GM12878 (cell line): ENCODE measurements at regions not wholly inside any gene's neighbourhood (a gene's known extent, or its start where the extent isn't known, plus 50 kb on each side); places are given as distances from the start of the nearest gene placed in this dataset.

Experiments used
- ATAC-seq: fragments of 200-7000 bp; cut with Tn5 transposase; 3 replicates; pipeline ENCODE4 v1.9.1; 2020; ENCODE audit warnings: mild to moderate bottlenecking, moderate library complexity
- BruUV-seq: library from RNA; stranded (reverse); fragments of 400-500 nt; replicated peaks from 2 replicates; lab custom pipeline; 2021; lab: Mats Ljungman, UMichigan
- CTCF ChIA-PET: fragments of 300-600 bp; sonication (Branson Sonifier 250); formaldehyde crosslinking; extraction: SDS; loops from one replicate; lab custom pipeline; 2021; ENCODE audit warnings: inconsistent platforms; lab: Yijun Ruan, JAX
- POLR2A ChIA-PET: fragments of 350-600 bp; formaldehyde crosslinking; extraction: SDS; loops from one replicate; lab custom pipeline; 2021; ENCODE audit warnings: inconsistent platforms; lab: Charles Lee
- RAD21 ChIA-PET: fragments of 300-600 bp; sonication (Branson Sonifier 250); formaldehyde crosslinking; loops from one replicate; lab custom pipeline; 2023; ENCODE audit warnings: antibody characterized with exemption; ENCODE audit not compliant: unreplicated experiment; lab: Charles Lee
- SMC1A ChIA-PET: fragments of 300-600 bp; sonication (Branson Sonifier 250); formaldehyde crosslinking; loops from one replicate; lab custom pipeline; 2023; ENCODE audit not compliant: unreplicated experiment, uncharacterized antibody; lab: Charles Lee
- DNase-seq: peaks from one replicate; pipeline ENCODE4 v3.0.0-alpha.2; 2011; ENCODE audit warnings: low read depth, low spot score
- FAIRE-seq: peaks from 3 replicates; lab custom pipeline; 2011; peaks lifted over from hg19 to GRCh38; lab: Jason Lieb, UNC
- H2AFZ ChIP-seq: 2 replicates; pipeline ENCODE4 v1.6.0; 2011; ENCODE audit warnings: low read depth, low read length, control low read depth; ENCODE audit not compliant: control insufficient read depth
- H3K27ac ChIP-seq: 2 replicates; pipeline ENCODE4 v1.5.1; 2011; ENCODE audit warnings: control low read depth; ENCODE audit not compliant: control insufficient read depth, insufficient read depth
- H3K27me3 ChIP-seq, 2 experiments: replicated peaks in 1 of 2; 2 replicates each; pipeline versions ENCODE4 v1.6.0 to v1.6.1; 2011; ENCODE audit warnings: low read length in 1 of 2; ENCODE audit not compliant: control insufficient read depth in 2 of 2, insufficient read depth in 2 of 2
- H3K36me3 ChIP-seq, 2 experiments: 2 replicates each; pipeline ENCODE4 v1.5.1; 2011; ENCODE audit warnings: low read length in 1 of 2; ENCODE audit not compliant: control insufficient read depth in 2 of 2, insufficient read depth in 2 of 2
- H3K4me1 ChIP-seq: 2 replicates; pipeline ENCODE4 v1.6.1; 2011; ENCODE audit warnings: mild to moderate bottlenecking, low read length, moderate library complexity, mixed read lengths; ENCODE audit not compliant: control insufficient read depth, insufficient read depth
- H3K4me2 ChIP-seq: 2 replicates; pipeline ENCODE4 v1.6.0; 2011; ENCODE audit warnings: control low read depth; ENCODE audit not compliant: control insufficient read depth, insufficient read depth
- H3K4me3 ChIP-seq: fragments of 200-600 bp; sonication (generic); 2 replicates; pipeline ENCODE4 v1.5.1; 2016
- H3K79me2 ChIP-seq: 2 replicates; pipeline ENCODE4 v1.6.0; 2011; ENCODE audit warnings: low read length; ENCODE audit not compliant: control insufficient read depth, insufficient read depth
- H3K9ac ChIP-seq: 2 replicates; pipeline ENCODE4 v1.8.0; 2011; ENCODE audit warnings: low read length, control low read depth, mixed read lengths; ENCODE audit not compliant: control insufficient read depth, insufficient read depth
- H3K9me3 ChIP-seq: replicated peaks from 3 replicates; pipeline ENCODE4 v1.5.1; 2011; ENCODE audit warnings: mild to moderate bottlenecking, low read length; ENCODE audit not compliant: control insufficient read depth, insufficient read depth
- H4K20me1 ChIP-seq: 2 replicates; pipeline ENCODE4 v1.6.0; 2011; ENCODE audit not compliant: control insufficient read depth, insufficient read depth
- ASH2L ChIP-seq: fragments of 300-600, 200-600 bp; sonication (generic); IDR thresholded peaks from 2 replicates; pipeline ENCODE4 v1.6.1; 2017; ENCODE audit warnings: low read depth, mild to moderate bottlenecking, borderline replicate concordance
- CBX3 ChIP-seq: fragments of 200-600 bp; sonication (generic); IDR thresholded peaks from 2 replicates; pipeline ENCODE4 v1.6.1; 2016; ENCODE audit warnings: low read depth, borderline replicate concordance
- CBX5 ChIP-seq: sonication (generic); IDR thresholded peaks from 2 replicates; pipeline ENCODE4 v1.6.1; 2016; ENCODE audit warnings: low read depth, moderate library complexity, mild to moderate bottlenecking, inconsistent platforms
- CHD2 ChIP-seq: IDR thresholded peaks from 2 replicates; pipeline ENCODE4 v1.6.1; 2011; ENCODE audit warnings: low read depth, low read length, improper control_type of control experiment, borderline replicate concordance
- CREM ChIP-seq: IDR thresholded peaks from 2 replicates; pipeline ENCODE4 v1.6.1; 2014; ENCODE audit warnings: antibody characterized with exemption, low read depth
- GABPA ChIP-seq: IDR thresholded peaks from 2 replicates; pipeline ENCODE4 v1.6.1; 2014; ENCODE audit warnings: antibody characterized with exemption, low read depth, mild to moderate bottlenecking, inconsistent platforms
- MEF2B ChIP-seq: fragments of 450-650 bp; IDR thresholded peaks from 2 replicates; pipeline ENCODE4 v1.6.1; 2018; ENCODE audit warnings: mild to moderate bottlenecking, moderate library complexity; ENCODE audit not compliant: partially characterized antibody, poor library complexity, severe bottlenecking
- RAD51 ChIP-seq: fragments of 450-650 bp; IDR thresholded peaks from 2 replicates; pipeline ENCODE4 v1.6.1; 2016; ENCODE audit warnings: moderate library complexity, mild to moderate bottlenecking, inconsistent platforms
- RUNX3 ChIP-seq: IDR thresholded peaks from 2 replicates; pipeline ENCODE4 v1.6.1; 2012; ENCODE audit warnings: low read length, inconsistent platforms
- SIX5 ChIP-seq: IDR thresholded peaks from 2 replicates; pipeline ENCODE4 v1.6.1; 2011; ENCODE audit warnings: mild to moderate bottlenecking, low read depth, low read length, moderate library complexity; ENCODE audit not compliant: severe bottlenecking
- SMAD5 ChIP-seq: IDR thresholded peaks from 2 replicates; pipeline ENCODE4 v1.6.1; 2016; ENCODE audit warnings: antibody characterized with exemption, low read depth
- SUZ12 ChIP-seq: fragments of 200-600 bp; sonication (generic); IDR thresholded peaks from one replicate; pipeline ENCODE4 v1.6.1; 2018; ENCODE audit warnings: antibody characterized with exemption, mild to moderate bottlenecking; ENCODE audit not compliant: unreplicated experiment
- WGBS: methylation state at CpG from one replicate; pipeline ENCODE4 v1.1.6; 2016; ENCODE audit warnings: low lambda C conversion rate; ENCODE audit not compliant: insufficient replicate concordance, insufficient coverage; ENCODE audit errors: missing lambda C conversion rate; 5-methylcytosine and 5-hydroxymethylcytosine counted together
- in situ Hi-C: fragments of 300-500 bp; cut with MboI; formaldehyde crosslinking; loops from 9 replicates; pipeline ENCODE4 v1.14.3; 2018; ENCODE audit warnings: mixed read lengths
- intact Hi-C: fragments of 100-400 bp; cut with micrococcal nuclease; formaldehyde crosslinking; loops from one replicate; pipeline ENCODE4 v1.14.2; 2022; ENCODE audit not compliant: unreplicated experiment
- TF ChIP-seq, protein P1 (sequence below): fragments of 450-650 bp; formaldehyde crosslinking; IDR thresholded peaks from 2 replicates; pipeline ENCODE4 v1.4.0; 2022; ENCODE audit warnings: mild to moderate bottlenecking, moderate library complexity
- TF ChIP-seq, protein P2 (sequence below), 3 experiments: IDR thresholded peaks in 2 of 3; conservative IDR thresholded peaks in 1 of 3; 2 replicates each; pipeline ENCODE4 v1.5.1; 2011; ENCODE audit warnings: low read depth in 3 of 3, low read length in 3 of 3, mild to moderate bottlenecking in 3 of 3, control low read depth in 2 of 3, moderate library complexity in 2 of 3, inconsistent platforms in 1 of 3, mixed read lengths in 1 of 3; ENCODE audit not compliant: control insufficient read depth in 2 of 3, insufficient read depth in 1 of 3; ENCODE audit errors: extremely low read depth in 1 of 3

DNA sequence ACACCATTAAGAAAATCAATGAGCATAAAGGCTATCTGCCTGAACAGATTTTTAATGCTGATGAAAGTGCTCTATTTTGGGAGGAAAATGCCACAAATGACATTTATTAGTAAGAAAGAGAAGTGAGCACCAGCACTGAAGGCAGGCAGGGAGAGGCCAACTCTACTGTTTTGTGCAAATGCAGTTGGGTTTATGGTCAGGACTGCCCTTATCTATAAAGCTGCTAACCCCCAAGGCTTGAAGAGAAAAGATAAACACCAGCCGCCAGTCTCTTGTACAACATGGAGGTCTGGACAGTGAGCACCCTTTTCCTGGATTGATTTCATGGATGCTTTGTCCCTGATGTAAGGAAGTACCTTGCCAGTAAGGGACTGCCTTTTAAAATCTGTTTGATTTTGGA lies 246.8 kb upstream of the SFSWAP start:
- no peak overlapping the region for H2AFZ ChIP-seq
- no peak overlapping the region for H3K4me3 ChIP-seq
- POLR2A ChIA-PET: no interaction called here
- H3K27me3 ChIP-seq: peaks cover 0 to 2% of the 10 kb centered on the region in 2 experiments; a peak in 2 of 4 replicates
- intact Hi-C loops: no loop called here
- H3K4me2 ChIP-seq: no peak overlapping the region
- in situ Hi-C loops: no loop called here
- H3K27ac ChIP-seq: no peak overlapping the region
- SMC1A ChIA-PET: no interaction called here
- H3K9ac ChIP-seq: no peak overlapping the region
- no peaks in the 10 kb centered on the region for H3K4me1 ChIP-seq
- WGBS: 14% methylated on average over 1 of the region's 1 CpG
- RAD21 ChIA-PET: no interaction called here
- ATAC-seq (no peak), FAIRE-seq (no peak), DNase-seq (no peak)
- H3K36me3 ChIP-seq: no peaks in the 10 kb centered on the region
- no peaks in the 10 kb centered on the region; the same call in 2 of the 3 replicates for H3K9me3 ChIP-seq
- no peak for TF ChIP-seq RAD51
- TF ChIP-seq RUNX3: 0 out of 2 replicates have a peak, but pooled peaks have one; percentile 21
- no TSS peak for BruUV-seq
- no peaks in the 10 kb centered on the region for H4K20me1 ChIP-seq
- CTCF ChIA-PET: interaction anchor here (1.5 kb wide), 1 partner anchor 13 kb away, joined by 4 read pairs; no protein-coding TSS in a partner anchor
- no peaks in the 10 kb centered on the region for H3K79me2 ChIP-seq

- Histone ChIP-seq H3K4me2 (no peak overlapping the region), H4K20me1 (no peaks in the 10 kb centered on the region), H2AFZ (no peak overlapping the region), H3K79me2 (no peaks in the 10 kb centered on the region), H3K36me3 (no peaks in the 10 kb centered on the region), H3K9me3 (no peaks in the 10 kb centered on the region; the same call in 2 of the 3 replicates), H3K27me3 (no peaks in the 10 kb centered on the region; a peak in 1 of 4 replicates), H3K27ac (no peak overlapping the region), H3K4me1 (no peaks in the 10 kb centered on the region), H3K4me3 (no peak overlapping the region), H3K9ac (no peak overlapping the region)
- ATAC-seq (no peak), FAIRE-seq (no peak), DNase-seq (no peak)
- SMC1A ChIA-PET: no interaction called here
- in situ Hi-C loops (no loop called here), intact Hi-C loops (no loop called here)
- RAD21 ChIA-PET: no interaction called here
- 33% methylated on average over 5 of the region's 5 CpGs for WGBS
- POLR2A ChIA-PET: no interaction called here
- BruUV-seq: no TSS peak
- CTCF ChIA-PET: no interaction called here
- TF ChIP-seq SMAD5 (no peak), GABPA (no peak), CBX5 (no peak), MEF2B (no peak), CREM (no peak), CBX3 (no peak), SUZ12 (no peak), ASH2L (no peak), SIX5 (no peak), CHD2 (no peak)
- TF ChIP-seq, protein P1, sequence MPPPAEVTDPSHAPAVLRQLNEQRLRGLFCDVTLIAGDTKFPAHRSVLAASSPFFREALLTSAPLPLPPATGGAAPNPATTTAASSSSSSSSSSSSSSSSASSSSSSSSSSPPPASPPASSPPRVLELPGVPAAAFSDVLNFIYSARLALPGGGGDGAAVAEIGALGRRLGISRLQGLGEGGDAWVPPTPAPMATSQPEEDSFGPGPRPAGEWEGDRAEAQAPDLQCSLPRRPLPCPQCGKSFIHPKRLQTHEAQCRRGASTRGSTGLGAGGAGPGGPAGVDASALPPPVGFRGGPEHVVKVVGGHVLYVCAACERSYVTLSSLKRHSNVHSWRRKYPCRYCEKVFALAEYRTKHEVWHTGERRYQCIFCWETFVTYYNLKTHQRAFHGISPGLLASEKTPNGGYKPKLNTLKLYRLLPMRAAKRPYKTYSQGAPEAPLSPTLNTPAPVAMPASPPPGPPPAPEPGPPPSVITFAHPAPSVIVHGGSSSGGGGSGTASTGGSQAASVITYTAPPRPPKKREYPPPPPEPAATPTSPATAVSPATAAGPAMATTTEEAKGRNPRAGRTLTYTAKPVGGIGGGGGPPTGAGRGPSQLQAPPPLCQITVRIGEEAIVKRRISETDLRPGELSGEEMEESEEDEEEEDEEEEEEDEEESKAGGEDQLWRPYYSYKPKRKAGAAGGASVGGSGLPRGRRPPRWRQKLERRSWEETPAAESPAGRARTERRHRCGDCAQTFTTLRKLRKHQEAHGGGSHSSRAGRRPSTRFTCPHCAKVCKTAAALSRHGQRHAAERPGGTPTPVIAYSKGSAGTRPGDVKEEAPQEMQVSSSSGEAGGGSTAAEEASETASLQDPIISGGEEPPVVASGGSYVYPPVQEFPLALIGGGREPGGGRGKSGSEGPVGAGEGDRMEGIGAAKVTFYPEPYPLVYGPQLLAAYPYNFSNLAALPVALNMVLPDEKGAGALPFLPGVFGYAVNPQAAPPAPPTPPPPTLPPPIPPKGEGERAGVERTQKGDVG (CRISPR knock-in tag): no peak
- TF ChIP-seq, protein P2, sequence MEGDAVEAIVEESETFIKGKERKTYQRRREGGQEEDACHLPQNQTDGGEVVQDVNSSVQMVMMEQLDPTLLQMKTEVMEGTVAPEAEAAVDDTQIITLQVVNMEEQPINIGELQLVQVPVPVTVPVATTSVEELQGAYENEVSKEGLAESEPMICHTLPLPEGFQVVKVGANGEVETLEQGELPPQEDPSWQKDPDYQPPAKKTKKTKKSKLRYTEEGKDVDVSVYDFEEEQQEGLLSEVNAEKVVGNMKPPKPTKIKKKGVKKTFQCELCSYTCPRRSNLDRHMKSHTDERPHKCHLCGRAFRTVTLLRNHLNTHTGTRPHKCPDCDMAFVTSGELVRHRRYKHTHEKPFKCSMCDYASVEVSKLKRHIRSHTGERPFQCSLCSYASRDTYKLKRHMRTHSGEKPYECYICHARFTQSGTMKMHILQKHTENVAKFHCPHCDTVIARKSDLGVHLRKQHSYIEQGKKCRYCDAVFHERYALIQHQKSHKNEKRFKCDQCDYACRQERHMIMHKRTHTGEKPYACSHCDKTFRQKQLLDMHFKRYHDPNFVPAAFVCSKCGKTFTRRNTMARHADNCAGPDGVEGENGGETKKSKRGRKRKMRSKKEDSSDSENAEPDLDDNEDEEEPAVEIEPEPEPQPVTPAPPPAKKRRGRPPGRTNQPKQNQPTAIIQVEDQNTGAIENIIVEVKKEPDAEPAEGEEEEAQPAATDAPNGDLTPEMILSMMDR (IDR thresholded peaks at IDR 0.05 in 2 of 3, conservative IDR thresholded peaks at IDR 0.05 in 1 of 3; ENCODE audit: control insufficient read depth in 2 of 3, extremely low read depth in 1 of 3, insufficient read depth in 1 of 3, low read depth in 3 of 3, low read length in 3 of 3): no peak
Measured at GRCh38 chr12:131466306-131466705, 244.6 kb upstream of the SFSWAP start.
